ENCODE measurements at regions not wholly inside any gene's neighbourhood (a gene's known extent, or its start where the extent isn't known, plus 50 kb on each side); places are given as distances from the start of the nearest gene placed in this dataset.

DNA sequence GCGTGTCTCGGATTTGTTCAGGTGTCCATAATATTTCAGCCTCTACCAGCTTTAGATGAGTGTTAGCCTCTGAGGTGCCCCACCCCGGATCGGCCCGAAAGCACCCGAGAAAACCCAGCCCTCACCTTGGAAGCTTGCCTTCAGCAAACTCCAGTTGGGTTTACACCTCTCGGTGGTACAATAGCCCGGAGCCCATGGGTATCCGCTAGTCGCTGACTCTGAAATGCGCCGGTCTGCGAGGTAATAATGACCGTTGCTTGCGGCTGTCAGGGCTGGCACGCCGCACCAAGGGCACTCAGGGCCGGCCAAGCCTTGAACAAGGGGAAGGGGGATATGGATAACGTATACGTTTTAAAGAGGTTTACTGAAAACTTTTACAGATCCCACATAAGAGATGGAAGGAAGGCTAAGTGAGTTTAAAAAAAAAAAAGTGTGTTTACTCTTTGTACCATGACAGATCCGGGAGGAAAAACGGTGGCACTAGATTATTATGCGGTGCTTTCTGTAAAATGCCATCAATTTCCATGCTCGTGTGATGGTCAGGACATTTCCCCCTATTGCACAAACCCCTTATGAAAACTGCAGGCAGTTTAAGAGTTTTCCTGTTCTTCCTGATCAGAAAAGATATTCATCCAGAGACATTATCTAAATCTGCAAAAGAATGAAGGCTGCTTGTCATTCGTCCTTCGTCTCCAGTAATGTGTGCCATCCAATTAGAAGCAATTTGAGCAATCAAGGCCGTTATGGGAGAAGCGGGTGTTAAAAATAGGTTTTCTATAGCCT, 124.2 kb downstream of the TMEM161B start:
- DNase-seq = no peak

DNA sequence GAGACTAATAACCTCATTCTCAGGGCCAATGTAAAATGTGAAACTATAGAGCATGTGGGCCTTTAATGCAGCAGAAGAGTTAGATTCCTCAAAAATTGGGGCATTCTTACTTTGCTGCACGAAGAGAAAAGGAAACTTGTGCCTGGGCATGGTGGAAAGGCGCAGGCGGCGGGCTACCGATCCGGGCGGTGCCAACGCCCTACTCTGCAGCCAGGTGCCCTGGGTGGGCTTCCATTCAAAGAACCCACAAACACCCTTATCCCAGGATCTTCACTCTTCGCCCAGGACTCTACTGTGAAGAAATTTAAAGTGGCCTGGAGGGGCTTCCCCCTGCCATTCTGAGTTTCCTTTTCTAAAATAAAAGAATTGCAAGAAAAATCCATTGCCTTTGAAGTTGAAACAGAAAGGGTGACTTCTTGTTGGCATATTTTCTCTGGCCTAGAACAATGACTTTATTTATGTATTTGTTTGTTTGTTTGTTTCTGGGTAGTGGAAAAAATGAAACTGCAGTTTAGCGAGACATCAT, 124.9 kb downstream of the TMEM161B start:
- DNase-seq = no peak

GRCh38 chr5:88142886-88143692, 125.6 kb downstream of the TMEM161B start:
- DNase-seq = no peak

- DNase-seq = no peak
Measured at GRCh38 chr5:88142636-88142885, 126.1 kb downstream of the TMEM161B start.

DNA sequence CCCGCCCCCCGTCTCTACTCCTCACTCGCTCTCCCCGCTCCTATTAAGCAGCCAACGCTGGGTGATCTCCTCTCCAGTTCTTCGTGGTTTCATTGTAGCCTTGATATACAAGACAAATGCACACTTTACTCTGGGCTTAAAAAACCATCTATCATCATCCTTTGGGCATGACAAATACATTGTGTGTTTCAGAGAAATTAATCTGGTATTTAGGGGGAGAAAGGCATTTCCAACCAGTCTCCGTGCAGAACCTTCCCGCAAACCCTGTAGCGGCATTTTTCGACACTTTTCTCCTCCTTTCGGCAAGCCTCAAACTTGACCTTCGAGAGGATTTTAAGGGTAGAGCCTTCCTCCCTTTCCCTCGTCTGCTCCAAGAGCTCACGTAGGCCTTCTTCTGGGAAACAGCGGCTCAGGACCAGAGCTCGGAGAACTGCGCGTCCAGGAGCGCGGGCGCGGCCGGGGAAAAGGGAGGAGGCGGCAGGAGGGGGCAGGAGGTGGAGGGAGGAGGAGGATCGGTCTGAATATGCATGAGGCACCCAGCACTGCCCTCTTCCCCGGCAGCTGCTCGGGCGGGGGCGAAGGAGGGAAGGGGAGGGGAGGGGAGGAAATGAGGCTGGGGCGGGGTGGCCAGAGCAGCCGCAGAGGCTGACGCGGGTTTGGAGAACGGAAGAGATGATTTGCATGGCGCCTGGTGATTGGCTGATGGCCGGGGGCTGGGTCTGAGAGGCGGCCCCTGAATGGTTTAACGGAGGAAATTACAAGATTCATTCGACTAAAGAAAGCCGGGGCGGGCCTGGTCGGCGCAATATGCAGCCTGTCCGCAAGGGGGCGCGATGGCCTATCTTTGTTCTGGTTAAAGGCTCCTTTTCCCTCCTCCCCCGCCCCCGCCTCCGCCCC, 127.5 kb downstream of the TMEM161B start:
- peak; percentile 90 for DNase-seq

DNA sequence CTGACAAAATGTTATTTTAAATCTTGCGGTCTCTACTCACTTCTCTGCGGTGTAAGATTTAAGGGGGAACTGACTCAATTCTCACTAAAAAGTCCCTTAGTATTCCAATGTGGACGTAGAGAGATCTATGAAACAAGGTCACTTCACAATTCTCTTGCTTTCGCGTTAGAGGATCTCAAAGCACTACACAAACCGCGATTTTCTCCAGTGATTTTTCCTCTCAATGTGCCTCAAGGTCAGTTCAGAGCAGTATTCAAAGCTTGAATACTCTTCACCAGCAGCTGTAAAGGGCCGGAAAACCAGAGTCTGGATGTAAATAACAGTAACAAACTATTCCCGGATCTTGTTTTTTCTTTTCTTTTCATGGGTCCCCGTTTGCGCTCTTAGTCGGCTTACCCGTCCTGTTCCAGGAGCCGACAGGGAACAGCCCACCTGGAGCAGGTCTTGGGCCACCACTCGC, 128.2 kb downstream of the TMEM161B start:
- no peak for DNase-seq

- no peak for DNase-seq
Measured at GRCh38 chr5:88130211-88130815, 138.3 kb downstream of the TMEM161B start.

- no peak for DNase-seq
Measured at GRCh38 chr5:88128813-88129212, 139.8 kb downstream of the TMEM161B start.

- DNase-seq = no peak
Measured at GRCh38 chr5:88119535-88120125, 149.0 kb downstream of the TMEM161B start.

DNA sequence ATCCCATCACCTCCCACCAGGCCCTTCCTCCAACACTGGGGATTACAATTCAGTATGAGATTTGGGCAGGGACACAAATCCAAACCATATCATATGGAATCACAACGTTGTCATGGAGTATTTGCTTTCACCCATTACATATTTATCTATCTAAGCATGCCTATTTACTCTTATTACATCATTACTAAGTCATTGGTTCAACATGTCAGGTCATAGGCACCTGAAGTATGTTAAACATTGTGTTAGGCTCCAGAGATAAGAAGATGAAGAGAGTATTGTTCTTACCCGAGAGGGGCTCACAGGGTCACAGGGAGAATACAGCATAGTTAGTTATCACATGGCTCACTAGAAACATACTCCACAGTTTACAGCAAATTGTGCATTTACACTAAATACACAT, 150.5 kb downstream of the TMEM161B start:
- DNase-seq = no peak

DNA sequence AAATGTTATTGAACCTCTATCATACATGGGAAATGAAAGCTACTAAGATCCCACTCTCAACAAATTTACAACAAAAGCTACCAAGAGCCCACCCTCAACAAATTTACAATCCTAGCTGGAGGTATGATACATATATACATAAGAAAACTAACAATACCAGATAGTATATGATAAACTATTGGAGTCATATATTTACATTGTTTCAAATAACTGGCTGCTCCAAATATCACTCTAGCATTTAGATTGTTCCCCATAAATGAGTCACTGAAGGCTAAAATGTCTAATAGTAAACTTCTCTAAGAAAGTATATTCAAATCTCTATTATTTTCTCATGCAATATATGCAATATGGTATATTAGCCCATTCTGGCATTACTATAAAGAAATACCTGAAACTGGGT, 151.1 kb downstream of the TMEM161B start:
- DNase-seq = no peak

DNA sequence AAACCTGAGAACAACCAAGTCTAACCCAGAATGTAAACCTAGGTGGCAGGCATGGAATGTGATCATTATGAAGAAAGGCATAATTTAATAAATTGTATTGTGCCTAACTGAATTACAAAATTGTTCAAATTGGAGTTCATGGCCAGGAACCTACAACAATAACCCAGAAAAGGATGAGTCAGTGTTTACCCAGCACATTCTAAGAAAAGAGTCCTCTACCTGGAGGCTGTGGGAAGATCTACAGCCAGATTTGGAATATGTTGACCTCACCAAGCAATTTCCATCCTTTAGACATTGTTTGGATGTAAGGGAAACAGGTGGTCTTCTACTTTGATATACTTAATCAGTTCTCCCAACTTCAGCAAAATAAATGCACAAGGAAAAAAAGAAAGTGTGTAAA, 152.2 kb downstream of the TMEM161B start:
- no peak for DNase-seq

GRCh38 chr5:88115211-88115610, 153.4 kb downstream of the TMEM161B start:
- DNase-seq = no peak

DNA sequence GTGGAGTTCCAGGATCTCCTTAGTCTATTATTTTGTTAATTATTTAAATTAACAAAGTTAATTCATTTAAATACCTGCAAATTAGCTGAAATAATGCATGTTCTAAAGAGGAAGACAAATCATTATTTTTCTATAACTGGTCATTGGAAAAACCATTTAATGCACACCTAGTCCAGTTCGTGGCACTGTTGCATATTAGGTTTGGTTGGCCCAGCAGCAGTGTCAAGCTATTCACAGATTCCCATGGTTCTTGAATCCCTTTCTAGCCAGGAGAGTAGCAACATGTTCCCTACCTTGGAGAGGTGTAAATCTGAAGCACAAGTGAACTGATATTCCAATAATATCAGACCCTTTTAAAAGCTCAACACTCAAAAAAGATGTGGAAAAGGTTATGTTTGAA, 155.2 kb downstream of the TMEM161B start:
- DNase-seq = no peak

- DNase-seq = no peak
Measured at GRCh38 chr5:88109818-88110217, 158.8 kb downstream of the TMEM161B start.

DNA sequence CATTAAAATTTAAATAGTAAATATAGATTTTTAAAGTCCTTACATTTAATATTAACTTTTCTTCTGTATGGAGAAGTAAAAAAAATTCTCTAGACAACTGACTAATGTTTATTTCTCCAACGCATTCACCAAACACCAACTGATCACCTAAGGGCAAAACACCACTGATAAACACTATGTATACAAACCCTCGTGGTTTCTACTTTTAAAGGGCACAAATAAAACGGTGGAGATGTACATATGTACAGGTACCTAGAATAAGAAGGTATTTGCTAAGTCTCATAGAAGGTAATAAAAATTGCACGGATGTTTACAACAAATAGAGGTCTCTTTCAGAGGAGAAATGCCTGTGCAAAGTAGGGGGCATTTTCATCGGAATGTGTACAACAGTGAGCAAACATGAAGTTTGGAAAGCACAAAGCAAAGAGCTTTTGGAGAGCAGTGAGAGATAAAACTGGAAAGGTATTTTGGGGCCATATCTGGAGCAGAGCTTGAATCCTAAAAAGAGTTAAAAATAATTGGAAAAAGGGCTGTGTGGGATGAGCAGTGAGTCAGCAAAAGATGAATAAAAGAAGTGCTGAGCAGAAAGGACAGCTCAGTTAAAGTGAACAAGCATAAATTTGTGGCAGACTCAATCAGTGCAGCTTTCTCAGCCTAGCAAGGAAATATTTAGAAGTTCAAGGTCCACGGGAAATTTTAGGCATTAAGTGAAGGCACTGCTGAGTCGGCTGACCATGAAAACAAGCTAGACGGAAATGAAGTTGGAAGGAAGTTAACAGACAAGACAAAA, 160.0 kb downstream of the TMEM161B start:
- no peak for DNase-seq

GRCh38 chr5:88094906-88095496, 173.6 kb downstream of the TMEM161B start:
- DNase-seq = no peak

DNA sequence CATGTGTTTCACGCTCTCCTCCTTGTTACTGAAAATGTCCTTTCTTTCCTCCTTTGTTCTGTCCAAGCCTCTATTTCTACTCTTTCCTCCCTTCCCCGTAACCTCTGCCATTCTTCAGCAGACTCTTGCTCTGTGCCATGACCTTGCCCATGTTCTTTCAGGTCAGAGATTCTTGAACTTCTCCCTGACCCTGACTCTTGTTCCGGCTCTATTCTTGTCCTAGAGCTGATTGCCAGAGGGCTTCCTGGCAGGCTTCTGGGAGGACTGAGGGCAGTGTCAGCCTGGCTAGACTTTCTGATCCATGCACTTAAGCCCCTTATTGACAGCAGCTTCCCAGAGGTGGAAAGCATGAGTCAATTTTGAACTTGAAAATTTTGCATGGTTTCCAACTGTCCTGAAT, 174.2 kb downstream of the TMEM161B start:
- no peak for DNase-seq

DNA sequence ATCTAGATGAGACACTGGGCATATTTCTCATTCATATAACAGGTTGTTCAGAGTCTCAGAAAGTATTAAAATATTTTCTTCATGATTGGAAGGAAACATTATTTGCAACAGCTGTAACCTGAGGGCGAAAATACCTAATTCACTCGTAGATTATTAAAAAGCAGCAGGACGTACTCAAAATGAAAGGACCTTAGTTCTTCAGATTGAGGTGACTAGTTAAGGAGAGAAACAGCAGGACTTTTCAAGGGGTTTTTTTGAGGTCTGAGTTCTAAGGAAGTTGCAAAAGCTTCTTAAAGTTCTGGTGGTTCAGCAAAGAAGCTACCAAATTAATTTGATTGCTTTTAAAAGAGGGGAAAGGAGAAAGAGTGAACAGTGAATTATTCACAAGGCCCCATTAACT, 174.9 kb downstream of the TMEM161B start:
- no peak for DNase-seq

DNA sequence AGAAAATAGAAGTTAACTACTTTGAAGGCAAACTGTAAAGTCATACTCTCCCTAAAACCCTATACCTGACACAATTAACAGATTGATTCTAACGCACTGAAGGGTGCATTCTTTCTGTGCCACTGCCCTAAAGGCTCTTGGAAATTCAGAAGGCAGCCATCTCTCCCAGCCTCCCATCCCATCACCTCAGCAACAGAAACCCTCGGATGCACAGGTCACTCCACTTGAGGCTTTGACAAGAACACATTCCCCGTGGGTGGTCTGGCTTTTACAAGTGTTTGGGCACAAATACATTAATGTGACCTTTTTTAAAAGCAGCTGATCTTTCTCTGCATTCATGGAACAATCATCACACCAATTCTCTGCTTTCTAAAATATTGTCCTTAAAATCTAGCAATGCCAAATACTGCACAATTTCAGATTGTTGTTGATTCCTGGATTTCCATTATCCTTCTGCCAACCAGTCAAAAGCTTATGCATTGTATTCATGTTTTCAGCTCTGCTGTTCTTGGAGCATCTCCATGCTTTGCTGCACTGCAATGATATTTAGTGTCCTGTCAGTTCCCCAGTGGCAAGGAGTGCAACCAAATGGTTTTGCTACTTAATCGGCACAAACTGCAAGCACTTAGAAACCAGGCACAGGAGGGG, 175.6 kb downstream of the TMEM161B start:
- DNase-seq = no peak

- DNase-seq = no peak
Measured at GRCh38 chr5:88092358-88092757, 176.3 kb downstream of the TMEM161B start.

Measured in NCI-H1694 (cell line).